HG02943 (cell line): ENCODE measurements at regions not wholly inside any gene's neighbourhood (a gene's known extent, or its start where the extent isn't known, plus 50 kb on each side); places are given as distances from the start of the nearest gene placed in this dataset.

Experiments
- ATAC-seq: cut with Tn5 transposase; IDR thresholded peaks from one replicate; pipeline ENCODE4 v1.9.1; 2021; ENCODE audit warnings: mild to moderate bottlenecking, low read depth, moderate library complexity; ENCODE audit not compliant: unreplicated experiment

DNA sequence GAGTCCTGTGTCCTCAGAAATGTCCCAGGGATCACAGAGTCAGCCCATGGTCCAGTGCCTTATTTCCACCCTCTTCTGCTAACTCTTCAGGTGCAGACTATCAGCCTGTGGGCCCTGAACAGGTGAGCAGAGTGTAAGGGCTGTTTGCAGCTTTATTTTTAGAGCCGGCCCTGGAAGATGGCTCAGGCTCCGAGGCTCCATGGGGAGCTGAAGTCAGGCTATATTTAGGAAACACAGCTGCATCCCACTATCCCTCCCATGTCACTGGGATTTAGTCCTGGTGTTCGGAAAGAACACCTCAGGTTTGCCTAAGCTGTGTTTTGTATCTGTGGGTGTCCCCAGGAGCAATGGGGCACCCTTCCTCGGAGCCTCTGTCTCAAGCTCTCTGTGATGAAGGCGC, 126.9 kb downstream of the RPS24 start:
- ATAC-seq, result no peak

DNA sequence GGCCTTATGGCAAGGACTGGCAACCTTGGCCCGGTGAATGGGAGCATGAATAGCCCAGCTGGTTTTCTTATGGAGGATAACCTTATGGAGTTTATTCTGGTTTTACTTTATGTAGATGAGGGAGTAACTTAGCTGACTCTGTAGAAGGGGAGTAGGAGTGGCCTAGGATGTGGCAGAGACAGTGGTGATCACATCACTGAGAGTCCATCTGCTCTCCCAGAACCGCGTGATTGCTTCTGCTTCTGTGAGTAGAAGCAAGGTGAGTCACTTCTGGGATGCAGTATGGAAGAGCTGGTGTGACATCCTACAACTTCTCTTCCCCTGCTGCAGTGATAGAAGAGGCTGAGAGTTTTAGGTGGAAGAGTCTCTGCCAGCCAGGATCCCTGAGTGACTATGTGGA, 129.2 kb downstream of the RPS24 start:
- ATAC-seq, result no peak

DNA sequence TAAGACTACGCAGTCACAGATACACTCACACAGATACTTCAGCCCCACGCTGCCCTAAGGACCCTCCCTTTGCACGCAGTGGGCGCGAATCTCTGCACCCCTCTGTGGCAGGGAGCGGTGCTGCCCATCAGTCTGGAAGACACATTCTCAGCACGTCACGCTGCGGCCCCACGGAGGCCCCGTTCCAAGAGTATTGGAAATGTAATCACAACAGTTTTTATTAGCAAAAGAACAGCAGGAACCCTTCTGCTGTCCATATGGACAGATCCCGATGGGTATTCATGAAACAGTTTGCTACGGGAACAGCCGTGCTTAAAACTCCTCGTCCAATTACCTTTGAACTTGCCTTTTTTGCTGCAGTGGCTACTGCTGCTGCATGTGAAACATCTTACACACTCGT, 131.0 kb downstream of the RPS24 start:
- ATAC-seq, result no peak

DNA sequence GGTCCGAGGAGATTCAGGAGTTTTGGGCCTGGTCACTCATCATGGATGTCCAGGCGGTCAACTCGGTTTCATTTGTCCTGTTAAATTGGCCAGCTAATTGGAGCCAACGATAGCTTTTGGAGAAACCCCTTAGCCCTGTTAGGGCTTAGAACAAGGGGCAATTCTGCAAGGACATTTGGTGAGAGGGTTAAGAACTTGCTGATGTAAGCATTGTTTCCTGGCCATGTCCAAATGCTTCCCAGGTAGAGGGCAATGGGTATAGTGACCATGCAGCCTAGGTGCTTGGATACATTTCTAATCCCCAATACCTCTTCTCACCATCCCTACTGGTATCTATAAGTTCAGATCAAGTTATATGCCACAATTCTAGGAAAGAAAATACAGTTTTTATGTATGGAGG, 131.5 kb downstream of the RPS24 start:
- ATAC-seq, result no peak

DNA sequence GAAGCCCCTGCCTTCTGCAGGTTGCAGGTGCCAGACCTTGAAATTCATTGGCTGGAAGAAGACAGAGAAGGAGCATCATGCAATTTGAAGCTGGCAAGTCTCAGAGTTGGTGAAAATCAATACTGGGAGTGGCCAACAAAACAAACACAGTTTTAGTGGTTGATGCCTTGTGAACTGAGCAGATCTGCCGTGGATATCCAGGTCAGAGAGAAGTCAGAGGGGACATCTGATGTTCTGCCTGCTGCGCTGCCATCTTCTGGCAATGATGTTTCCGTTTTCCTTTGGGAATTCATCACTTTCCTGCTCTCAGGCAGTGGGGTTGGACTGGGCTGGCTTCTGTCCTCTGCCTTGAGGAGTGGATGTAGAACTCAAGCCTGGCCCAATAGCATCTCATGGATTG, 132.0 kb downstream of the RPS24 start:
- ATAC-seq, result no peak

DNA sequence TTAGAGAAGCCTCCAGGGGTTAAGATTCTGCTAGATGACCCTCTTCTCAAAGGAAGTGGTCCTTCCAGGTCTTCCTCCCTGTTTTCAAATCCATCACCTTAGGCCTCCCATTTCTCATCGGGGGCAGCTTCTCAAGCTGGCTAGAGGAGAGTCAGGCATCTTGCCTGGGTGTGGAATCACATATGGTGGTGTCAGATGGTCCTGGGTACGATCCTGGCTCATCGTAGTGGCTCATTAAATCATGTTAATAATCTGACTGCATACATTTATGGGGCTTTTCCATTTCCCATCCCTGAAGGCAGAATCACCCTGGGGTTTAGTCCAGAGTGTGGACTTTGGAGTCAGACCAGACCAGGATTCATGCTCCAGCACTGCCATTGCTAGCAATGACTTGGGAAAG, 132.6 kb downstream of the RPS24 start:
- no peak for ATAC-seq

DNA sequence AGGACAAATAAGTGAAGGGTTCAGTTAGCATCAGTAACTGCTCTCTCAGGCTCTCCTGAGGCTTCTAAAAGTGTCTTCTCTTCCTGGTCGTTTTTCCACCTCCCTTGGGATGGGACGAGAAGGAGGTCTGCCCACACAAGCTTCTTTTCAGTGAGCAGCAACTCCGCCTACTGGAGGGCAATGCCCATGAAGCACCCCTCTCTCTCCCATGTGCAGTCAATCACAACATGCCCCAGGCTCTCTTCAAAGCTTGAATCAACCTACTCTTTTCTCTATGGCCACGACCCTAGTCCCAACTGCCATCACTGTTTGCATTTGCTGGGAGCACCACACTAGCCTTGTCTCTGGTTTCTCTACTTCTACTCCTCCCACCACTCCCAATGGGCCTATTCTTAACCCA, 135.6 kb downstream of the RPS24 start:
- no peak for ATAC-seq

DNA sequence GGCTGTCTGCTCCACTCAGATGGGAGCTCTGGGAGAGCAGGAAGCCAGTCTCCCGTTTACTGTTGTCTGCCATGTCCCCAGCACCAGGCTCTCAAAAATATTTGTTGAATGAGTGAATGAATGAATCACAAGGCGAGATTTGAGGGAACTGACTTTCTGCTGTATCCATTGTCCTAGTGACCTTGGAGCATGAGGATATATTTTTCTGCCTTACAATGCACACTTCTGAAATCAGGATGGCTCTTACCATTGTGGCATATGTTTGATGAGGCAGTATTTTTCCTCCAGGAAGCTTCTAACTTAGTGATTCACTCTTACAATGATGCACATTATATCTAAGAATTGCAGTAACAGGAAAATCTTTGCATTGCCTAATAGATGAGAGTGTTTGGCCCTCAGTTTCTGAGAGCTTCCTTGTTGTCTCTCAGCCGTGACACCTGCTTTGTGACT, 136.4 kb downstream of the RPS24 start:
- ATAC-seq, result no peak

DNA sequence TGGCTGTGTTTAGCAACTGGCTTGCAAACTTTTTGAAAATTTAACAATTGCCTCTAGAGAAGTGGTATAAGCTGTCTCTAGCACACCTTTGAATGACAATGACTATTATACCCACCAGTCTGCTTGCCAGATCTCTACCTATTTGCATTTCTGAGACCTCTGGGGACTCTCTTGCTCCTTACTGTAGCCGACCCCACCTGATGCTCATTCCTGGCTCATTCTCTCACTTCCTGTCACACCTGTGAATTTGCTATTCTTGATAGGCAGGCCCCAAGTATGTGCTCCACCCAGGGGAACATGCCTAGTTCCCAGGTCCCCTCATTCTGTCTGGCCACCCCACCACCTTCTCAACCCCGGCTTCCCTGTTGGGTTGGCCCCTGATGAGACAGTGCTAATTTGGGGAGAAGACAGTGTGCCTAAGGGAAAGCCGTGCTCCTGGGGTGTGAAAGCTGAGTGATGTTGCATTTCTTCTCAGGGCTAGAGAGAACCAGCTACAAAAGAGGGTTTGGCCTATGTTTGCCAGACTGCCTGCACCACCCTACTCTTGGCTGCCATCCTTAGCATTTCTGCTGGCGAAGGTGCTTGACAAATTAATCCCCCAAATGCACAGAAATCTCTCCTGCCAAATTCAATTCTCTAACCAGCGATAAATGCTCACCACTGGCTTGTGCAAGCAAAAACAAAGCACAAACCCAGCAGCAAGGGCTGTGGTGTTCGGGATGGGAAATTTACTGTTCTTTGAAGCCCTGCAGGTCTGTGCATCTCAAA, 138.2 kb downstream of the RPS24 start:
- no peak for ATAC-seq

DNA sequence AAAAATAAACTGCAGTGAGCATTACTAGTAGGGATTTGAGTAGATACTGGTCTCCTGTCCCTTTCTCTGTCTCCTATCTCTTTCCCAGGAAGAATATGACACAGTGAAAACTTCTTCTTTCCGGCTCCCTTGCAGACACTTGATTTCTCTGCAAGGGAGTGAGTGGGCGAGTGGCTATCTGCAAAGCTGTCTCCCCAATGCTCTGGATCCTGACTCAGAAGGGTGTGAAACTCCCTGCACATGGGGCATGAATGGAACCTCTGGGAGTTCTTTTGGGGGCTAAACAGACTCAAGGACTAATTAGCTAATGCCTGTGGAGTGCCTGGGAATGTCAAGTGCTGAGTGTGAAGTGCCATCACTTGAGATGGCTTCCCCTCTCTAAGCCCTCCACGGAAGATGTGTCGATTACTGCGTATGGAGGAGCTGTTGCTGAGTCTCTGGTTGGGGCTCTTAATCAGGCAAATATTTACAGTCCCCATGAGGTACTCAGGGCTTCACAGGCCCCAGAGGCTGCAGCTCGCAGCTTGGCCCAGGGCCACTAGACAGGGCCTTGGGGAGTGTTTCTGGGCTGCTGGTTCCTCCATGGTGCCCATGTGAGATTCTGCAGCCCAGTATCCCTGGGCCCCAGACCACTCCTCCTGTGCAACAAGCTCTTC, 139.8 kb downstream of the RPS24 start:
- no peak for ATAC-seq

DNA sequence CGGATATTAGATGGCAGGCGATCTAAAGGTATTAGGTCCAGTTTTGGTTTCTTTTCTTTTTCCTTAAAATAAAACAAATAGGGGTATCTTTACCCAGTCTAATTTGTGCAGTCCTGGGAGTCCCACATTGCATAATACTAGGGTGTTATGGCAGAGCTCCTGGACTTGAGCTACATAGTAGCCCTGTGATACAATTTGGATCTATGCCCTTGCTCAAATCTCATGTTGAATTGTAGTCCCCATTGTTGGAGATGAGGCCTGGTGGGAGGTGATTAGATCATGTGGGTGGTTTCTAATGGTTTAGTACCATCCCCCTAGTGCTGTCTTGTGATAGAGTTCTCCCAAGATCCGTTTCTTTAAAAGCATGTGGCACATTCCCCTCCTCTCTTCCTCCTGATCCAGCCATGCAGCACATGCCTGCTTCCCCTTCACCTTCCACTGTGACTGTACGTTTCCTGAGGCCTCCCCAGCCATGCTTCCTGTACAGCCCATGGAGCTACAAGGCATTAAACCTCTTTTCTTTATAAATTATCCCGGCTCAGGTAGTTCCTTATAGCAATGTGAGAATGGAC, 141.9 kb downstream of the RPS24 start:
- ATAC-seq, result no peak

DNA sequence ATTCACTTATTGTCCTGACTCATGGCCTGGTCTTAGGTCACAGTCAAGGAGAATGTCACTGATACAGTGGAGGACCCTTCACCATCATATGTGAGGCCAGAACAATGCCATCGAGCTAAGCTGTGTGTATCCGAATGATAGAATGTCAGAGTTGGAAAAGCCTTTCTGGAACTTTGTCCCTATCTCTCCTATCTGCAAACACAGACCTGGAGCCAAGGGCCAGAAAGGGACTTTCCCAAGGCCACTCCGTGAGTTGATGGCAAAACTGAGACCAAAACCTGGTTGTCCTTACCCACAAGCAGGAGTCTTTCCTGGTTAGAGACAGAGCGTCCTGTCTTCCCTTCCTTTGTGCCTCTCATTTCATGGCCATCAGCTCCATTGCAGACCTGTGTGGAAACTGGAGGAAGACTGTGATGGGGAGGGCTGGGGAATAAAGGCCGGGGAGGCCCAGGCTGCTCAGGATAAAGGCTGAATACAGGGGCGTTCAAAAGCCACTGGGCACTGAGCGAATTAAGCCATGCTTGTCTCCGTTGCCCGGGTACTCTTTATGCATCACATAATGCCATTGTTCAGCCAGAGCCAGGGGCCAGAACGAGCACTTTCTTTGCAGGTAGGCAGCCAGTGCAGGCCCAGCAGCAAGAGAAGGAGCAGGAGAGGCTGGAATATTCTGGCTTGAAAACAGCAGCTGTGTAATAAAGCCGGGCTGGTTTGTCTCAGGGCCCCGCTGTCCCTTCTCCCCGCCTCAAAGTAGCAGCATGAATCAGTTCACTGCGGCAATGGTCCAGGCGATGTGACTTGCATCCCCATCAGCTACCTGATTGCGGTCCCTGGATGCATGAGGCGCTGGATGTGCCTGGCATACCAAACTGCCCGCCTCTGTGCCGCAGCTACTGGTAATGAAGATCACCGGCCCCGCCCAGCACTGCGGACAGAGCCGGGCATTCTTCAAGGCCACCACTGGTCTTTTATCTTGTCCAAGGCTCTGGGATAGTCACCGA, 143.0 kb downstream of the RPS24 start:
- ATAC-seq, result no peak

DNA sequence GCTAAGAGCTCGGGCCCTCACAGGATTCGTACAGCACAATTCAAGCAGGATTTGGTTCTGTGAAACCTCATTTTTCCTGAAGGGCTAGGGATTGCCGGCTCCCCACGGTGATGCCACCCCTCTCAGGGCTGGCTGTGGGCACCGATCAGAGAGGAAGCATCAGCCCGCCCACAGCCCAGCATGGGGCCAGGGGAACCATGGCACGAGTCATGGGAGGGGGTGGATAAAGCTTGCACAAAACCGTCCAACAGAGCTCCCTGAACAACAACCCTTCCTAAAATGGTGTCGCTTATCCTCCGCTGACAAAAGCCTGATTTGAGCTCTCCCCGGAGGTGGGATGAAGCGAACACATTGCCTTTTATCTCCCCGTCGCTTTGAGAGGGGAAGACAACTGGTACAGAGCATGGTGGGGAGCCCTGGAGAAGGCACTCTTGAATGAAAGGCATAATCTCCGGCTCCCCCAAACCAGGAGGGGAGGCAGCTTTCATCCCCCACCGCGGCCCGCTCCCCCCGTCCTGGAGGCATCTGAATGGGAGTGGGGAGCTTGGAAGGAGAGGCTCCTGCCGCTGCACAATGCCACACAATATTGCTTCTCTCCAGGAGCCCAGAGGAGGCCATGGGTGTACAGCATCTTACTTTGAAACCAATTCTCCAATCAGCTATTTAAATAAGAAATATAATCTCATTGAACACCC, 144.0 kb downstream of the RPS24 start:
- no peak for ATAC-seq

DNA sequence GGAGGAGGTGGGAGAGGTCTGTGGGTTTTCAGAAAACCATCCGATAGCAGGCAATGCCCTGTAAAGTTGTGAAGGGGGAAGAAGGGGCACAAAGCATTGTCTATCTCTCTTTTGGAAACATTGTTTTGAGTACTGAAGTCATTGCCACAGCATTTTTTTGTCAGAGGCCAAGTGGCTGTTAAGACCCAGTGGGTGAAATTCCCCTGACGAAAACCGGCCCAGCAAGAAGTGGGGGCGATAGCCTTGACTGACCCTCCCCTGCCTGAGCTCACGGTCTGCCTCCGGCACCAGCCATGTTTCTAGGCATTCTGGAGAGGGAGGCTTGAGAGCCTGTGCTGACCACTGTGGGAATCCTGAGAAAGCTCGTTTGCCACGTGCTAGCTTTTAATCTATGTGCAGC, 144.7 kb downstream of the RPS24 start:
- ATAC-seq, result no peak

DNA sequence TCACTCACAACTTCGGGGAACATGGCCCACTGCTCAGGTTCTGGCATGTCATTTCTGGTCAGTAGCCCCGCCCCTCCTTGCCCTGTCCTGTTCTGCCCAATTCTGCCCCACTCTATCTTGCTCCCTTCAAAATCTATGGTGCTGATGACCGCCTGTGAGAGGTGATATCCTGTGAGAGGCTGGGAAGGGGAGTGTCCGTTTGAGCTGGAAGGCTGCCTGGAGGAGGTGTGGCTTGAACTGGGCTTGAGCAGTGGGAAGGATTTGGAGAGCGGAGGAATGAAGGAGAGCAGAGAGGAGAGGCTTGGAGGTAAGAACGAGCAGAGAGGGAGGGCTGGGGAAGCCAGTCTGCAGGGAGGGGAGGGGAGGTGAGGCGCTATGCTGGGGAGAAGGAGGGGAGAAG, 145.3 kb downstream of the RPS24 start:
- ATAC-seq, result no peak

DNA sequence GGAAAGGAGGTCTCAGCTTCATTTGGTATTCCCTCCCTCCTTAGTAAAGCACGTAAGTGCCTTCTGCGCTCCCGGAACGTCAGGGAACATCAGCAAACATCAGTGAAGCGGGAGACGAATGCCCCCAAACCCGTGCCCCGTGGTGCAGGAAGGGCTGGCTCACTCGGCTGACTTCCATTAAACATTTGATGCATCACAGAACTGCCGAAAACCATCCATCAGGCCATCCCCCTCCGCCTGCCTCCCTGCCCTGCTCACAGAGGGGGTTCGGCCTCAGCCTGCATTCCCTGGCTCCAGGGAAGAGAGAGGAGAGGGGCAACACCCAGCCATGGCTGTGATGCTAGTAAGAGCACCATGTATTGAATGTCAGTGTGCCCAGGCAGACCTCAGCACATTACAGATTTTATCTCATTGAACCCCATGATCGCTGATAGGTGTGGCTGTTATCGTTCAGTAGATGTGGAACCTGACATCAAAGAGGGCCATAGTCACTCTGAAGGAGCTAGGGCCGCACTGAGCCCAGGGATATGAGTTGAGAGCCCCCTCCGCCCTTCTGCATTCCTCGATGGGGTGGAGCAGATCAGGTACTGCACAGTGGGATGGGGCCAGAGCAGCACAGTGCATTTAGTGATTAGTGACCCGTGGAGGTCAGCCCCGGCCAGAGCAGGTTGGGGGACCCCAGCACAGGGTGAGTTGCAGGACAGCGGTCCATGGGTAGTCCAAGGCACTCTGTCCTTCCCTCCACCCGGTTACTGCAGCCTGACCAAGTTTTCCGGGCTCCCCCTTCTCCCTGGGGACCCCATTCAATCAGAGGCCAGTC, 146.4 kb downstream of the RPS24 start:
- no peak for ATAC-seq

DNA sequence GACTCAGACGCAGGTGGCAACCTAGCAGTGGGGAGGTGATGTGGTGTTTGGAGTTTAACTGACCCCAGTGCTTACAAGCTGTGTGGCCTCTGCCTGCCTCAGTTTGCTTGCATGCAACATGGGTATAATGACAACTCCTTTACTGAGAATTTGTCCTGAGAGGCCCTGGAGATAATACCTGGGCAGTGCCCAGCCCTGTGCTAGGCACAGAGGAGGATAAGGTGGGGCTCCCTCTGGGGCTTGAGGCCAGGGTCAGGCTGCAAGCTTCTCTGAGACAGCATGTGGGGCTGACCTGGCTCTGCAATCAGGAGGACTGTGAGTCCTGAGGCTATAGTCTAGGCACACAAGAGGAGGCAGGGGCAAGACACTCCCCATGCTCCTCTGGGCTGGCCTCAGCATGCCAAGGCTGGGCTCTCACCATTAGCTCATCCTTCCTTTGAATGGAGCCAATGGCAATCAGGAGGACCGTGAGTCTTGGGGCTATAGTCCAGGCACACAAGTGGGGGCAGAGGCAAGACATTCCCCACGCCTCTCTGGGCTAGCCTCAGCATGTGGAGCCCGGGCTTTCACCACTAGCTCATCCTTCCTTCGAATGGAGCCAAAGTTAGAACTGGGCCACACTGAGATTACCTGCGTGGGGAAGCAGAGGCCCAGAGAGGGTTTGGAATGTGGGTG, 147.9 kb downstream of the RPS24 start:
- no peak for ATAC-seq

DNA sequence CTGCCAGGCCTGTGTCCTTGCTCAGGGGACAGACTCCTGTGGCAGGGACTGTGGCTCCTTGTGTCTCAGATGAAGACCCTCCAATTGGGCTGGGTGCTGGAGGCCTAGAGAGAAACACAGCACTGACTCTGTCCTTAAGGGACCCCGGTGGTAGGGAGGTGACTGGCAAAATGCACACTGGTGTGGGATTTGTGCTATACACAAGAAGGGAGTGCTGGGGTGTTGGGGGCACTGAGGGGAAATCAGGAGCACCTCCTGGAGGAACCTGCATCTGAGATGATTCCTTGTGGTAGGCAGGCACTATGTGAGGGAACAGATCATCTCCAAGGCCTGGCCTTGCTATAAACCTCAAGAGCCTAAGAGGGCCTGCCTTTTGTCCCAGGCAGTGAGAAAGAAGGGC, 149.2 kb downstream of the RPS24 start:
- no peak for ATAC-seq
